MM.1S (cell line): ENCODE measurements at regions not wholly inside any gene's neighbourhood (a gene's known extent, or its start where the extent isn't known, plus 50 kb on each side); places are given as distances from the start of the nearest gene placed in this dataset.

Experiments used
- DNase-seq: peaks from one replicate; pipeline ENCODE4 v3.0.0-alpha.2; 2015
- H2AFZ ChIP-seq: fragments of 300-600 bp; sonication (generic); 2 replicates; pipeline ENCODE4 v1.6.0; 2016; ENCODE audit warnings: antibody characterized with exemption, low read length
- H3F3A ChIP-seq: fragments of 300-600 bp; sonication (generic); 2 replicates; pipeline ENCODE4 v1.6.1; 2016; ENCODE audit warnings: mild to moderate bottlenecking, antibody characterized with exemption, low read length, moderate library complexity, mixed read lengths; ENCODE audit not compliant: insufficient read depth
- H3K27ac ChIP-seq: fragments of 300-600 bp; sonication (generic); 2 replicates; pipeline ENCODE4 v1.5.1; 2016; ENCODE audit warnings: mild to moderate bottlenecking, low read length
- H3K27me3 ChIP-seq: fragments of 300-600 bp; sonication (generic); replicated peaks from 2 replicates; pipeline ENCODE4 v1.6.0; 2016; ENCODE audit warnings: low read length; ENCODE audit not compliant: insufficient read depth
- H3K36me3 ChIP-seq: fragments of 300-600 bp; sonication (generic); replicated peaks from 2 replicates; pipeline ENCODE4 v1.6.1; 2016; ENCODE audit warnings: mild to moderate bottlenecking, low read length, mixed read lengths; ENCODE audit not compliant: insufficient read depth
- H3K4me1 ChIP-seq: fragments of 300-600 bp; sonication (generic); 2 replicates; pipeline ENCODE4 v1.6.1; 2016; ENCODE audit warnings: low read length, mixed read lengths
- H3K4me2 ChIP-seq: fragments of 300-600 bp; sonication (generic); 2 replicates; pipeline ENCODE4 v1.6.0; 2016; ENCODE audit warnings: low read depth, low read length
- H3K4me3 ChIP-seq: fragments of 300-600 bp; sonication (generic); 2 replicates; pipeline ENCODE4 v1.5.1; 2016; ENCODE audit warnings: low read length, mixed read lengths
- H3K79me2 ChIP-seq: fragments of 300-600 bp; sonication (generic); 2 replicates; pipeline ENCODE4 v1.6.1; 2016; ENCODE audit warnings: mixed run types, low read length, mixed read lengths
- H3K9ac ChIP-seq: fragments of 300-600 bp; sonication (generic); 2 replicates; pipeline ENCODE4 v1.6.1; 2016; ENCODE audit warnings: low read length, mixed read lengths
- H3K9me2 ChIP-seq: fragments of 300-600 bp; sonication (generic); replicated peaks from 2 replicates; pipeline ENCODE4 v1.6.1; 2016; ENCODE audit warnings: mild to moderate bottlenecking, low read length, mixed read lengths; ENCODE audit not compliant: insufficient read depth
- H3K9me3 ChIP-seq: fragments of 300-600 bp; sonication (generic); replicated peaks from 2 replicates; pipeline ENCODE4 v1.6.1; 2016; ENCODE audit warnings: mild to moderate bottlenecking, low read length, mixed read lengths; ENCODE audit not compliant: insufficient read depth
- H4K20me1 ChIP-seq: fragments of 300-600 bp; sonication (generic); 2 replicates; pipeline ENCODE4 v1.6.1; 2016; ENCODE audit warnings: mild to moderate bottlenecking, low read length, moderate library complexity, mixed read lengths; ENCODE audit not compliant: insufficient read depth
- EZH2 ChIP-seq: fragments of 300-600 bp; sonication (generic); optimal IDR thresholded peaks from 2 replicates; pipeline ENCODE3; 2017; ENCODE audit warnings: low read depth, mild to moderate bottlenecking, antibody characterized with exemption, low read length, mixed read lengths
- EZH2phosphoT487 ChIP-seq: fragments of 300-600 bp; sonication (generic); IDR thresholded peaks from 2 replicates; pipeline ENCODE4 v1.6.1; 2018; ENCODE audit warnings: antibody characterized with exemption, low read length
- TF ChIP-seq, protein P1 (sequence below): fragments of 300-600 bp; sonication (generic); IDR thresholded peaks from 2 replicates; pipeline ENCODE4 v1.5.1; 2016; ENCODE audit warnings: antibody characterized with exemption, low read length, mixed read lengths

GRCh38 chrX:139026811-139027210, 315.3 kb upstream of the FGF13 start:
- Histone ChIP-seq H3F3A (no peaks in the 10 kb centered on the region), H3K4me3 (no peak overlapping the region), H3K4me1 (no peaks in the 10 kb centered on the region), H3K9me2 (no peaks in the 10 kb centered on the region), H3K27me3 (no peaks in the 10 kb centered on the region), H3K9me3 (no peaks in the 10 kb centered on the region), H3K79me2 (no peaks in the 10 kb centered on the region), H3K27ac (no peak overlapping the region), H2AFZ (no peak overlapping the region), H3K4me2 (no peak overlapping the region), H4K20me1 (no peaks in the 10 kb centered on the region), H3K9ac (no peak overlapping the region), H3K36me3 (no peaks in the 10 kb centered on the region)
- no peak for DNase-seq
- TF ChIP-seq EZH2phosphoT487 (no peak), EZH2 (no peak)
- TF ChIP-seq, protein P1, sequence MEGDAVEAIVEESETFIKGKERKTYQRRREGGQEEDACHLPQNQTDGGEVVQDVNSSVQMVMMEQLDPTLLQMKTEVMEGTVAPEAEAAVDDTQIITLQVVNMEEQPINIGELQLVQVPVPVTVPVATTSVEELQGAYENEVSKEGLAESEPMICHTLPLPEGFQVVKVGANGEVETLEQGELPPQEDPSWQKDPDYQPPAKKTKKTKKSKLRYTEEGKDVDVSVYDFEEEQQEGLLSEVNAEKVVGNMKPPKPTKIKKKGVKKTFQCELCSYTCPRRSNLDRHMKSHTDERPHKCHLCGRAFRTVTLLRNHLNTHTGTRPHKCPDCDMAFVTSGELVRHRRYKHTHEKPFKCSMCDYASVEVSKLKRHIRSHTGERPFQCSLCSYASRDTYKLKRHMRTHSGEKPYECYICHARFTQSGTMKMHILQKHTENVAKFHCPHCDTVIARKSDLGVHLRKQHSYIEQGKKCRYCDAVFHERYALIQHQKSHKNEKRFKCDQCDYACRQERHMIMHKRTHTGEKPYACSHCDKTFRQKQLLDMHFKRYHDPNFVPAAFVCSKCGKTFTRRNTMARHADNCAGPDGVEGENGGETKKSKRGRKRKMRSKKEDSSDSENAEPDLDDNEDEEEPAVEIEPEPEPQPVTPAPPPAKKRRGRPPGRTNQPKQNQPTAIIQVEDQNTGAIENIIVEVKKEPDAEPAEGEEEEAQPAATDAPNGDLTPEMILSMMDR = no peak

GRCh38 chrX:139026406-139026805, 314.9 kb upstream of the FGF13 start:
- Histone ChIP-seq H3K27ac (no peak overlapping the region), H3K9me3 (no peaks in the 10 kb centered on the region), H4K20me1 (no peaks in the 10 kb centered on the region), H3K36me3 (no peaks in the 10 kb centered on the region), H3K4me2 (no peak overlapping the region), H3K4me1 (no peaks in the 10 kb centered on the region), H3K27me3 (no peaks in the 10 kb centered on the region), H3K79me2 (no peaks in the 10 kb centered on the region), H3F3A (no peaks in the 10 kb centered on the region), H3K9ac (no peak overlapping the region), H3K4me3 (no peak overlapping the region), H3K9me2 (no peaks in the 10 kb centered on the region), H2AFZ (no peak overlapping the region)
- DNase-seq = no peak
- TF ChIP-seq, protein P1 = no peak
- TF ChIP-seq EZH2 = no peak
- TF ChIP-seq EZH2phosphoT487 = no peak

DNA sequence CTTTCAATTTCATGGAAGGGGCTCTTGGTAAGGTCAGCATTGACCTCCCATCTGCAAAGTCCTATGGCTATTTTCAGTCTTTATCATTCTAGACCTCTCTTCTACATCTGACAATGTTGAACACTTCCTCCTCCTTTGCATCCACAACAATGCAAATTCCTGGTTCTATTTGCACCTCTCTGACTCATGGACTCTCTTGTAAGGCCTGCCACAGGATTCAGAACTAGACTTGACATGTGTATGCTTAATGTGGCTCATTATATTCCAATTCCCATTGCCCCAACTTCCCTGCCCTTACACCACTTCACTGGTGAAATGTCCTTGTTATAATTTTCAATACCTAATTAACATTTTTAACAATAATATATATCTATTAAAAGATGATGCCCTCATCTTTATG, 314.3 kb upstream of the FGF13 start:
- no peak for DNase-seq
- H3K4me1 ChIP-seq = no peaks in the 10 kb centered on the region
- no peaks in the 10 kb centered on the region for H3K79me2 ChIP-seq
- H3K27me3 ChIP-seq = no peaks in the 10 kb centered on the region
- no peak overlapping the region for H2AFZ ChIP-seq
- H3K36me3 ChIP-seq = no peaks in the 10 kb centered on the region
- TF ChIP-seq, protein P1 = no peak
- no peak for TF ChIP-seq EZH2
- no peak for TF ChIP-seq EZH2phosphoT487
- H3K9me2 ChIP-seq = no peaks in the 10 kb centered on the region
- no peaks in the 10 kb centered on the region for H4K20me1 ChIP-seq
- no peak overlapping the region for H3K9ac ChIP-seq
- H3K9me3 ChIP-seq = no peaks in the 10 kb centered on the region
- no peak overlapping the region for H3K4me2 ChIP-seq
- no peak overlapping the region for H3K4me3 ChIP-seq
- no peak overlapping the region for H3K27ac ChIP-seq
- no peaks in the 10 kb centered on the region for H3F3A ChIP-seq

GRCh38 chrX:139023531-139023930, 312.0 kb upstream of the FGF13 start:
- TF ChIP-seq, protein P1 = no peak
- no peak for TF ChIP-seq EZH2
- TF ChIP-seq EZH2phosphoT487 = no peak
- H3K4me2 ChIP-seq = no peak overlapping the region

More at GRCh38 chrX:139023531-139023930, 312.0 kb upstream of the FGF13 start:
- Histone ChIP-seq H3K36me3 (no peaks in the 10 kb centered on the region), H3K27me3 (no peaks in the 10 kb centered on the region), H3K4me1 (no peaks in the 10 kb centered on the region), H3K9me3 (no peaks in the 10 kb centered on the region), H3F3A (no peaks in the 10 kb centered on the region), H3K27ac (no peak overlapping the region), H3K4me3 (no peak overlapping the region), H3K9me2 (no peaks in the 10 kb centered on the region), H3K9ac (no peak overlapping the region), H2AFZ (no peak overlapping the region), H3K79me2 (no peaks in the 10 kb centered on the region), H4K20me1 (no peaks in the 10 kb centered on the region)
- DNase-seq = no peak
